H1 (cell line): ENCODE measurements at regions not wholly inside any gene's neighbourhood (a gene's known extent, or its start where the extent isn't known, plus 50 kb on each side); places are given as distances from the start of the nearest gene placed in this dataset.

Source experiments
- CTCF ChIA-PET: fragments of 300-600 bp; sonication (Branson Sonifier 250); formaldehyde crosslinking; loops from one replicate; lab custom pipeline; 2021; ENCODE audit not compliant: partially characterized antibody; lab: Charles Lee
- POLR2A ChIA-PET: fragments of 300-600 bp; sonication (Branson Sonifier 250); formaldehyde crosslinking; loops from one replicate; lab custom pipeline; 2021; ENCODE audit warnings: inconsistent platforms; ENCODE audit not compliant: partially characterized antibody; lab: Charles Lee
- DNase-seq, 2 experiments: peaks; one replicate each; pipeline versions ENCODE4 v3.0.0 to v3.0.0-alpha.2; 2010 to 2022; ENCODE audit warnings: low spot score in 2 of 2, low read depth in 1 of 2, mixed read lengths in 1 of 2
- FAIRE-seq: peaks from 2 replicates; lab custom pipeline; 2011; peaks lifted over from hg19 to GRCh38; lab: Jason Lieb, UNC
- H2AFZ ChIP-seq: 2 replicates; pipeline ENCODE4 v1.8.1; 2012; ENCODE audit warnings: low read length, inconsistent platforms
- H2AK5ac ChIP-seq: 2 replicates; pipeline ENCODE4 v1.6.1; 2013; ENCODE audit warnings: low read depth, low read length
- H2BK120ac ChIP-seq: replicated peaks from 2 replicates; pipeline ENCODE3; 2013; ENCODE audit warnings: low read depth, low read length, inconsistent platforms
- H2BK12ac ChIP-seq: 2 replicates; pipeline ENCODE4 v1.6.1; 2013; ENCODE audit warnings: low read depth, low read length
- H2BK15ac ChIP-seq: 2 replicates; pipeline ENCODE4 v1.6.1; 2013; ENCODE audit warnings: low read length
- H2BK20ac ChIP-seq: 2 replicates; pipeline ENCODE4 v1.6.1; 2013; ENCODE audit warnings: low read length
- H2BK5ac ChIP-seq: 2 replicates; pipeline ENCODE4 v1.6.1; 2013; ENCODE audit warnings: low read depth, low read length
- H3K14ac ChIP-seq: 2 replicates; pipeline ENCODE4 v1.6.1; 2013; ENCODE audit warnings: inconsistent platforms; ENCODE audit not compliant: insufficient read length
- H3K18ac ChIP-seq: 2 replicates; pipeline ENCODE4 v1.6.1; 2013; ENCODE audit warnings: low read length; ENCODE audit errors: extremely low read depth
- H3K23ac ChIP-seq: 2 replicates; pipeline ENCODE4 v1.6.1; 2013; ENCODE audit warnings: inconsistent platforms; ENCODE audit not compliant: insufficient read length
- H3K23me2 ChIP-seq: 2 replicates; pipeline ENCODE4 v1.6.1; 2013; ENCODE audit warnings: low read depth, low read length
- H3K27ac ChIP-seq: 2 replicates; pipeline ENCODE4 v1.6.1; 2011; ENCODE audit warnings: low read depth, low read length, inconsistent platforms
- H3K27me3 ChIP-seq, 4 experiments: replicated peaks in 1 of 4; 1 replicate in 1 of 4; 2 replicates in 3 of 4; pipeline versions ENCODE4 v1.6.1 to v1.8.1; 2011 to 2013; ENCODE audit warnings: low read length in 3 of 4, mild to moderate bottlenecking in 3 of 4, inconsistent platforms in 2 of 4, mixed read lengths in 2 of 4, moderate library complexity in 1 of 4; ENCODE audit not compliant: control insufficient read depth in 3 of 4, insufficient read depth in 3 of 4; ENCODE audit errors: extremely low read depth in 1 of 4
- H3K36me3 ChIP-seq, 4 experiments: 2 replicates each; pipeline versions ENCODE4 v1.6.1 to v1.8.1; 2011 to 2013; ENCODE audit warnings: mild to moderate bottlenecking in 4 of 4, low read length in 3 of 4, moderate library complexity in 2 of 4, control low read depth in 1 of 4, inconsistent platforms in 1 of 4; ENCODE audit not compliant: insufficient read depth in 4 of 4, control insufficient read depth in 2 of 4
- H3K4ac ChIP-seq: replicated peaks from 2 replicates; pipeline ENCODE3; 2013; ENCODE audit warnings: low read length, low read depth, mixed read lengths, inconsistent platforms; ENCODE audit not compliant: insufficient read length
- H3K4me1 ChIP-seq, 4 experiments: replicated peaks in 1 of 4; 1 replicate in 1 of 4; 2 replicates in 3 of 4; pipeline versions ENCODE4 v1.6.1 to v1.8.1; 2011 to 2013; ENCODE audit warnings: low read length in 3 of 4, inconsistent platforms in 2 of 4, mixed read lengths in 1 of 4; ENCODE audit not compliant: insufficient read depth in 4 of 4, control insufficient read depth in 3 of 4
- H3K4me2 ChIP-seq, 2 experiments: 2 replicates each; pipeline versions ENCODE4 v1.6.1 to v1.8.1; 2011 to 2013; ENCODE audit warnings: low read depth in 2 of 2, low read length in 2 of 2, control low read depth in 1 of 2, inconsistent platforms in 1 of 2, mild to moderate bottlenecking in 1 of 2; ENCODE audit not compliant: insufficient read depth in 1 of 2
- H3K4me3 ChIP-seq, 4 experiments: fragments of 200-600, 300-600 bp in 1 of 4; sonication (generic), shearing (Covaris generic), sonication (Bioruptor Twin) in 1 of 4; 2 replicates each; pipeline versions ENCODE4 v1.5.1 to v1.8.1; 2011 to 2016; ENCODE audit warnings: low read length in 4 of 4, low read depth in 3 of 4, control low read depth in 2 of 4, inconsistent platforms in 2 of 4, mild to moderate bottlenecking in 2 of 4, mixed read lengths in 1 of 4, moderate library complexity in 1 of 4; ENCODE audit not compliant: insufficient read depth in 2 of 4; ENCODE audit errors: extremely low read depth in 1 of 4
- H3K56ac ChIP-seq: replicated peaks from 2 replicates; pipeline ENCODE3; 2013; ENCODE audit warnings: low read depth, mild to moderate bottlenecking, mixed read lengths, low read length, inconsistent platforms; ENCODE audit not compliant: insufficient read length
- H3K79me1 ChIP-seq: 2 replicates; pipeline ENCODE4 v1.6.1; 2013; ENCODE audit warnings: low read depth, low read length, control low read depth
- H3K79me2 ChIP-seq, 2 experiments: 2 replicates each; pipeline versions ENCODE4 v1.6.1 to v1.8.1; 2012 to 2013; ENCODE audit warnings: low read length in 2 of 2, mild to moderate bottlenecking in 2 of 2, inconsistent platforms in 1 of 2; ENCODE audit not compliant: insufficient read depth in 2 of 2, control insufficient read depth in 1 of 2
- H3K9ac ChIP-seq, 4 experiments: replicated peaks in 1 of 4; 1 replicate in 1 of 4; 2 replicates in 3 of 4; pipeline versions ENCODE4 v1.6.1 to v1.8.1; 2011 to 2013; ENCODE audit warnings: low read depth in 3 of 4, low read length in 3 of 4, control low read depth in 2 of 4, mild to moderate bottlenecking in 2 of 4, moderate library complexity in 2 of 4, inconsistent platforms in 1 of 4; ENCODE audit errors: extremely low read depth in 1 of 4
- H3K9me3 ChIP-seq, 2 experiments: 2 replicates each; pipeline versions ENCODE4 v1.6.1 to v1.8.1; 2012 to 2013; ENCODE audit warnings: mild to moderate bottlenecking in 2 of 2, moderate library complexity in 2 of 2, control low read depth in 1 of 2, inconsistent platforms in 1 of 2, low read depth in 1 of 2, low read length in 1 of 2, mixed read lengths in 1 of 2; ENCODE audit not compliant: insufficient read depth in 2 of 2
- H4K20me1 ChIP-seq, 2 experiments: replicated peaks in 1 of 2; 2 replicates each; pipeline versions ENCODE3 to v1.8.1; 2011 to 2013; ENCODE audit warnings: inconsistent platforms in 2 of 2, low read length in 2 of 2, mild to moderate bottlenecking in 1 of 2; ENCODE audit not compliant: insufficient read depth in 2 of 2, control insufficient read depth in 1 of 2
- H4K5ac ChIP-seq: 2 replicates; pipeline ENCODE4 v1.6.1; 2013; ENCODE audit warnings: low read length, low read depth, mixed read lengths, inconsistent platforms; ENCODE audit not compliant: insufficient read length
- H4K8ac ChIP-seq: 2 replicates; pipeline ENCODE4 v1.8.0; 2013; ENCODE audit warnings: mild to moderate bottlenecking, moderate library complexity, low read length, inconsistent platforms; ENCODE audit not compliant: insufficient read depth; ENCODE audit errors: extremely low read depth
- H4K91ac ChIP-seq: replicated peaks from 2 replicates; pipeline ENCODE3; 2013; ENCODE audit warnings: low read length, mixed read lengths, inconsistent platforms; ENCODE audit not compliant: insufficient read length
- ASH2L ChIP-seq: fragments of 200-600, 300-600 bp; sonication (generic); IDR thresholded peaks from one replicate; pipeline ENCODE4 v1.7.1; 2017; ENCODE audit warnings: low read length
- BACH1 ChIP-seq: IDR thresholded peaks from 2 replicates; pipeline ENCODE4 v1.6.1; 2012; ENCODE audit warnings: low read length, improper control_type of control experiment
- CBX5 ChIP-seq: fragments of 300-800, 300-1000 bp; sonication (generic); IDR thresholded peaks from 2 replicates; pipeline ENCODE4 v1.7.1; 2016; ENCODE audit warnings: antibody characterized with exemption, low read length, low read depth
- CHD2 ChIP-seq: IDR thresholded peaks from 2 replicates; pipeline ENCODE4 v1.6.1; 2012; ENCODE audit warnings: low read length, improper control_type of control experiment
- CREB1 ChIP-seq: IDR thresholded peaks from 2 replicates; pipeline ENCODE4 v1.6.1; 2012; ENCODE audit warnings: inconsistent platforms
- GABPA ChIP-seq: IDR thresholded peaks from 2 replicates; pipeline ENCODE4 v1.6.1; 2011; ENCODE audit warnings: mild to moderate bottlenecking, low read length, moderate library complexity, borderline replicate concordance; ENCODE audit not compliant: insufficient read depth
- JUN ChIP-seq: IDR thresholded peaks from 2 replicates; pipeline ENCODE4 v1.6.1; 2011; ENCODE audit warnings: low read depth, mild to moderate bottlenecking, improper control_type of control experiment, low read length
- KDM4A ChIP-seq: IDR thresholded peaks from one replicate; pipeline ENCODE4 v1.7.1; 2012; ENCODE audit warnings: low read depth, mild to moderate bottlenecking, moderate library complexity, low read length, inconsistent platforms; ENCODE audit not compliant: severe bottlenecking
- RXRA ChIP-seq: IDR thresholded peaks from 2 replicates; pipeline ENCODE4 v1.6.1; 2011; ENCODE audit warnings: low read depth, mild to moderate bottlenecking, low read length, moderate library complexity; ENCODE audit not compliant: insufficient read depth
- SAP30 ChIP-seq: fragments of 300-600 bp; sonication (generic); IDR thresholded peaks from 2 replicates; pipeline ENCODE4 v1.7.1; 2012; ENCODE audit warnings: low read length, moderate library complexity, mild to moderate bottlenecking, inconsistent platforms; ENCODE audit not compliant: insufficient read depth, insufficient replicate concordance
- SP1 ChIP-seq: IDR thresholded peaks from 2 replicates; pipeline ENCODE4 v1.6.1; 2011; ENCODE audit warnings: low read depth, low read length
- SUZ12 ChIP-seq: fragments of 200-600 bp; sonication (generic); IDR thresholded peaks from 2 replicates; pipeline ENCODE4 v1.6.1; 2012; ENCODE audit warnings: mild to moderate bottlenecking, inconsistent platforms, low read length, moderate library complexity, mixed read lengths
- TAF1 ChIP-seq: IDR thresholded peaks from 2 replicates; pipeline ENCODE4 v1.6.1; 2011; ENCODE audit warnings: mild to moderate bottlenecking, low read depth, low read length
- TAF7 ChIP-seq: optimal IDR thresholded peaks from 2 replicates; pipeline ENCODE3; 2011; ENCODE audit warnings: low read depth, mild to moderate bottlenecking, inconsistent platforms, low read length, moderate library complexity, borderline replicate concordance
- TCF12 ChIP-seq: IDR thresholded peaks from 2 replicates; pipeline ENCODE4 v1.6.1; 2011; ENCODE audit warnings: low read depth, mild to moderate bottlenecking, low read length
- WGBS, 2 experiments: shearing (Covaris generic) in 1 of 2; methylation state at CpG; one replicate each; pipeline versions ENCODE4 v1.1.6 to v1.1.7; 2013 to 2015; ENCODE audit warnings: low lambda C conversion rate in 2 of 2, mixed read lengths in 2 of 2, inconsistent platforms in 1 of 2, low coverage in 1 of 2, missing lambda C conversion rate in 1 of 2; ENCODE audit not compliant: insufficient replicate concordance in 2 of 2, insufficient coverage in 1 of 2, insufficient read length in 1 of 2; ENCODE audit errors: extremely low coverage in 1 of 2, missing lambda C conversion rate in 1 of 2; 5-methylcytosine and 5-hydroxymethylcytosine counted together

DNA sequence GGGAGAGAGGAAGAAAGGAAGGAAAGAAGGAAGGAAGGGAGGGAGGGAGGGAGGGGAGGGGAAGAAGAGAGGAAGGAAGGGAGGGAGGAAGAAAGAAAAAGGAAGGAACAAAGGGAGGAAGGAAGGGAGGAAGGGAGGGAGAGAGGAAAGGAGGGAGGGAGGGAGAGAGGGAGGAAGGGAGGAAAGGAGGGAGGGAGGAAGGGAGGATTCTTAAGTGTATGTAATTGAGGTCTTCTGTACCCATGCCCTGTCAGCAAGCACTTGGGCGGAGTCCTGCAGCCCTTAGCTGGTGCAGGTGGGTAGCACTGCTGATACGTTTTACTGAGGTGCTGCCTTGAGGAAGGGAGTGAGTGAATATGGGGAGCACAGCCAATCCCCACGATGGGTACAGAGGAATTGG, 56.9 kb upstream of the RASD2 start:
- Histone ChIP-seq H3K4me2 (no peak overlapping the region), H3K56ac (no peak overlapping the region)
- 80% methylated on average over 3 of the region's 3 CpGs; no CpG with 5 or more reads in 1 of the 2 experiments for WGBS, 2 experiments

More for the DNA sequence above, 56.9 kb upstream of the RASD2 start:
- H4K91ac ChIP-seq, result no peak overlapping the region
- peaks cover 0 to 5% (median 0%) of the 10 kb centered on the region in 4 experiments; a peak in 1 of 7 replicates for H3K27me3 ChIP-seq
- no peak overlapping the region for H3K14ac ChIP-seq
- no peak for FAIRE-seq
- no peak overlapping the region for H2BK20ac ChIP-seq
- no peak overlapping the region for H2BK5ac ChIP-seq
- no peak overlapping the region for H3K18ac ChIP-seq
- no peak overlapping the region for H3K4me3 ChIP-seq
- no peaks in the 10 kb centered on the region for H3K9me3 ChIP-seq
- no peak overlapping the region for H3K4ac ChIP-seq
- no peak overlapping the region for H2AFZ ChIP-seq
- no peaks in the 10 kb centered on the region for H3K79me2 ChIP-seq
- DNase-seq, result no peak
- no peaks in the 10 kb centered on the region for H3K23me2 ChIP-seq
- H4K20me1 ChIP-seq, result no peaks in the 10 kb centered on the region
- peak overlapping the region; percentile 68; the same call in 1 of the 2 replicates for H2BK12ac ChIP-seq
- no peaks in the 10 kb centered on the region for H3K36me3 ChIP-seq
- no peak overlapping the region for H2AK5ac ChIP-seq
- no peak overlapping the region for H4K5ac ChIP-seq
- H3K23ac ChIP-seq, result no peak overlapping the region
- no peaks in the 10 kb centered on the region for H3K79me1 ChIP-seq
- no peak overlapping the region for H3K27ac ChIP-seq
- no peak for TF ChIP-seq CHD2
- no peak for TF ChIP-seq TAF1
- no peak for TF ChIP-seq SAP30
- no peak for TF ChIP-seq JUN
- TF ChIP-seq CBX5, result no peak
- no peak for TF ChIP-seq KDM4A
- TF ChIP-seq ASH2L, result no peak
- TF ChIP-seq RXRA, result no peak
- no peak for TF ChIP-seq BACH1
- no peak for TF ChIP-seq CREB1
- TF ChIP-seq TCF12, result no peak
- TF ChIP-seq TAF7, result no peak
- TF ChIP-seq SP1, result no peak
- TF ChIP-seq GABPA, result no peak
- TF ChIP-seq SUZ12, result no peak
- H4K8ac ChIP-seq, result no peak overlapping the region
- ChIA-PET CTCF (interaction anchor here (0.6 kb wide), 1 partner anchor 36 kb away, joined by 3 read pairs; no protein-coding TSS in a partner anchor), POLR2A (no interaction called here)
- H2BK15ac ChIP-seq, result peak overlapping the region; percentile 97; the same call in 1 of the 2 replicates
- H3K9ac ChIP-seq, result no peak overlapping the region
- no peak overlapping the region for H2BK120ac ChIP-seq
- no peaks in the 10 kb centered on the region; a peak in 1 of 7 replicates for H3K4me1 ChIP-seq
